Endothelial cell of umbilical vein (primary cell): ENCODE measurements at regions not wholly inside any gene's neighbourhood (a gene's known extent, or its start where the extent isn't known, plus 50 kb on each side); places are given as distances from the start of the nearest gene placed in this dataset.

Experiments used
- CTCF ChIP-seq, 2 donors: IDR thresholded peaks; 1 replicate in 1 of 2; 2 replicates in 1 of 2; pipeline ENCODE4 v1.5.1; 2011; ENCODE audit warnings: low read length in 2 of 2, mild to moderate bottlenecking in 2 of 2, moderate library complexity in 2 of 2, control low read depth in 1 of 2, inconsistent platforms in 1 of 2, low read depth in 1 of 2; ENCODE audit not compliant: insufficient read depth in 1 of 2; ENCODE audit errors: extremely low read depth in 1 of 2
- EZH2 ChIP-seq: IDR thresholded peaks from 2 replicates; pipeline ENCODE4 v1.6.1; 2012; ENCODE audit warnings: borderline replicate concordance, low read depth, mild to moderate bottlenecking, moderate library complexity, low read length, inconsistent platforms; ENCODE audit not compliant: severe bottlenecking
- POLR2A ChIP-seq: IDR thresholded peaks from 2 replicates; pipeline ENCODE4 v1.6.1; 2012; ENCODE audit warnings: low read depth, mild to moderate bottlenecking, control low read depth, low read length

GRCh38 chr13:40169476-40169875, 497.0 kb downstream of the FOXO1 start:
- TF ChIP-seq CTCF (IDR thresholded peaks at IDR 0.05; ENCODE audit: extremely low read depth in 1 of 2, insufficient read depth in 1 of 2, low read depth in 1 of 2, low read length in 2 of 2) (no peak), POLR2A (no peak), EZH2 (no peak)
